ENCODE measurements at regions not wholly inside any gene's neighbourhood (a gene's known extent, or its start where the extent isn't known, plus 50 kb on each side); places are given as distances from the start of the nearest gene placed in this dataset.
"Not testable (repeated sequence)": the region's sequence is repeated elsewhere in the genome, so short reads cannot be mapped to it uniquely, and the experiment has no call there.

DNA sequence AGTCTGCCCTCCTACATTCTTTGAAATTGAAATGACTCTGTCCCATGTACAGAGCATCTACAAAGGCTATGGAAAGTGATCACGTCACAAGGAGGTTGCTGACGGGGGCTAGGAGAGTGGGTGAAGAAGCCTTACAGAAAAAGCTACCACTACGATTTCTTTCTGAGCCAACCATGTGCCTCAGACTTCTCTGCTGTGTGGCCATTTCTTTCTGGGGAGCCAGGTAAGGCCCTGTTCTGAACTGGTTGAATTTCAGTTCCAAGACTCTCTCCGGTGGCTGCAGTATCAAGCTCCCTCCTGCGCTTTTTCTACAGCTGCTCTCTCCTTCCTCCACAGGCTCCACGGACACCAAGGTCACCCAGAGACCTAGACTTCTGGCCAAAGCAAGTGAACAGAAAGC lies 112.5 kb upstream of the PRSS1 start:
- TF ChIP-seq, protein P1, sequence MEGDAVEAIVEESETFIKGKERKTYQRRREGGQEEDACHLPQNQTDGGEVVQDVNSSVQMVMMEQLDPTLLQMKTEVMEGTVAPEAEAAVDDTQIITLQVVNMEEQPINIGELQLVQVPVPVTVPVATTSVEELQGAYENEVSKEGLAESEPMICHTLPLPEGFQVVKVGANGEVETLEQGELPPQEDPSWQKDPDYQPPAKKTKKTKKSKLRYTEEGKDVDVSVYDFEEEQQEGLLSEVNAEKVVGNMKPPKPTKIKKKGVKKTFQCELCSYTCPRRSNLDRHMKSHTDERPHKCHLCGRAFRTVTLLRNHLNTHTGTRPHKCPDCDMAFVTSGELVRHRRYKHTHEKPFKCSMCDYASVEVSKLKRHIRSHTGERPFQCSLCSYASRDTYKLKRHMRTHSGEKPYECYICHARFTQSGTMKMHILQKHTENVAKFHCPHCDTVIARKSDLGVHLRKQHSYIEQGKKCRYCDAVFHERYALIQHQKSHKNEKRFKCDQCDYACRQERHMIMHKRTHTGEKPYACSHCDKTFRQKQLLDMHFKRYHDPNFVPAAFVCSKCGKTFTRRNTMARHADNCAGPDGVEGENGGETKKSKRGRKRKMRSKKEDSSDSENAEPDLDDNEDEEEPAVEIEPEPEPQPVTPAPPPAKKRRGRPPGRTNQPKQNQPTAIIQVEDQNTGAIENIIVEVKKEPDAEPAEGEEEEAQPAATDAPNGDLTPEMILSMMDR (IDR thresholded peaks at IDR 0.05) = no peak
- Histone ChIP-seq H3K36me3 (no peaks in the 10 kb centered on the region), H3K4me3 (ENCODE audit: low read depth in 1 of 2, low read length in 1 of 2) (no peak overlapping the region), H3K9me3 (no peaks in the 10 kb centered on the region), H3K4me1 (ENCODE audit: control insufficient read depth in 1 of 2, insufficient read depth in 1 of 2, low read depth in 1 of 2, low read length in 1 of 2) (no peaks in the 10 kb centered on the region), H3K27ac (no peak overlapping the region), H3K27me3 (no peaks in the 10 kb centered on the region)

DNA sequence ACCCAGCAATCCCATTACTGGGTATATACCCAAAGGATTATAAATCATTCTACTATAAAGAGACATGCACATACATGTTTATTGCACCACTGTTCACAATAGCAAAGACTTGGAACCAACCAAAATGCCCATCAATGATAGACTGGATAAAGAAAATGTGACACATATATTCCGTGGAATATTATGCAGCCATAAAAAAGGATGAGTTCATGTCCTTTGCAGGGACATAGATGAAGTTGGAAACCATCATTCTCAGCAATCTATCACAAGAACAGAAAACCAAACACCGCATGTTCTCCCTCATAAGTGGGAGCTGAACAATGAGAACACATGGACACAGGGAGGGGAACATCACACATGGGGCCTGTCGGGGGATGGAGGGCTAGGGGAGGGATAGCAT lies 113.2 kb upstream of the PRSS1 start:
- H3K36me3 ChIP-seq; H3K27me3 ChIP-seq; H3K4me3 ChIP-seq (ENCODE audit: low read depth in 1 of 2, low read length in 1 of 2); H3K9me3 ChIP-seq; H3K4me1 ChIP-seq (ENCODE audit: control insufficient read depth in 1 of 2, insufficient read depth in 1 of 2, low read depth in 1 of 2, low read length in 1 of 2); H3K27ac ChIP-seq: not testable (repeated sequence)

DNA sequence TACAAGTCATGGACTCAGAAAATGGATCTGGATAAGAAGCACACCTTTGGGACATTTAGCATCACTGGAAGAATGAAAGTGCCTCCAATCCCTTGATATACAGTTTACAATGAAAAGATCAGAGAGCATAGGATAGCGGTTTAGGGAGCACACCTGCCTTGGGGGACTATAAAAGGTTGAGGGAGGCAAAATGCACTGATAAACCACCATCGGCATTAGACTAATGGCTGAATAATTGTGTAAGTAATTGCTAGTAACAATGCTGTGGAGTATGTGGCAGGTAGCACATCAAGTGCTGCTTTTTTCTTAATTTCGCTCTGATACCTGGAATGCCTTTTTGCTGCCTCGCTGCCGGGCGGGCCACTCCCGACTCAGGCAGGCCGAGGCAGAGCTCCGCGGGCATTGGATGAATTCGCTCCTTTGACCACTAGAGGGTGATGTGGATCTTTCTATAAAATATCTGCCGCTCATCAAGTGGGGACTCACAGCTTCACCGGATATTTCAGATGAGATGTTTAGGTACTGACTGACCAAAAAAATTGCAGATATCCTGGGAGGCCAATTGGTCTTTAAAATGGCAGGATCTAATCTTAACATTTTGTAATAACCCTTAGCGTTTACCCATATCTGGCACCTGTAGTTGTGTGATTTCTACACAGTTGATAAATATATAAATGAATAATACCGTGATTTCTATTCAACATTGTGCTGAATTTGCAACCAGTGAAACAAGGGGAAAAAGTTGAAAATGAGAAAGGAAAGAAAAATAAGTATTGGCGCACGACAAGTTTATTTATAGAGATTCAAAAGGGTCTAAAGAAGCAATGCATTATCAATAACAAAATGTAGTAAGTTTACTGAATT lies 116.8 kb upstream of the PRSS1 start:
- TF ChIP-seq, protein P1 (IDR thresholded peaks at IDR 0.05) = peak; percentile 53
- Histone ChIP-seq H3K27me3 (no peaks in the 10 kb centered on the region), H3K4me1 (ENCODE audit: control insufficient read depth in 1 of 2, insufficient read depth in 1 of 2, low read depth in 1 of 2, low read length in 1 of 2) (no peaks in the 10 kb centered on the region), H3K4me3 (ENCODE audit: low read depth in 1 of 2, low read length in 1 of 2) (no peak overlapping the region), H3K36me3 (no peaks in the 10 kb centered on the region), H3K27ac (no peak overlapping the region), H3K9me3 (no peaks in the 10 kb centered on the region)

DNA sequence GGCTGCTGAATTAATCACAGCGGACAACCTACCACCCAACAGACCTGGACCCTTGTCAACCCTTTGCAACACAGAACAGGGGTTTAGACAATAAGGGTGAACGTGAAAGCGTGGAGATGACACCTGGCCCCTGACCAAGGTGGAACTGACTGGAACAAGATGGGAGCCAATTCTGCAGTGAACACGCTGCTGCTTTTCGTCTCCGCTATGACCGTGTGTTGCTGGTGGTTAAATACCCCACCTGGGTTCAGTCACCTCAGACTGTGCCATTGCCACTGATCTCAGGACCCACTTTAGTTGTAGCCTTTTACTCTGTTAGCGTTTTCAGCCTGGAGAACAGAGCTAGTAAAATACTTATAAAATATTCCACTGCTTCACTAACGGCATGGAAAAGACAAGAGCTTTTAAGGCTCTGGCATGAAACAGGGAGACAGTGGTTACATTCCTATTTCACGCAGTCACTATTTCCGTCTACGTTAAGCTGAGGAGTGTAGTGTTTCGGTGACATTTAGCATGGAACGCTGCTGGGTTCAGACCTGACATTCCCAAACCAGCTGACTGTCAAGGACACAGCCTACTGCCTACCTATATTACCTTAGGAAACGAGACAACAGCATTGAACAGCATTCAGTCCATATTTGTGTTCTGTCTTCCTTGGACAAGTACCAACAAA lies 119.5 kb upstream of the PRSS1 start:
- TF ChIP-seq, protein P1 (IDR thresholded peaks at IDR 0.05) = no peak
- no peaks in the 10 kb centered on the region for H3K9me3 ChIP-seq
- H3K36me3 ChIP-seq = no peaks in the 10 kb centered on the region
- no peaks in the 10 kb centered on the region for H3K4me1 ChIP-seq (ENCODE audit: control insufficient read depth in 1 of 2, insufficient read depth in 1 of 2, low read depth in 1 of 2, low read length in 1 of 2)
- no peak overlapping the region for H3K27ac ChIP-seq
- H3K27me3 ChIP-seq = no peaks in the 10 kb centered on the region
- no peak overlapping the region for H3K4me3 ChIP-seq (ENCODE audit: low read depth in 1 of 2, low read length in 1 of 2)

DNA sequence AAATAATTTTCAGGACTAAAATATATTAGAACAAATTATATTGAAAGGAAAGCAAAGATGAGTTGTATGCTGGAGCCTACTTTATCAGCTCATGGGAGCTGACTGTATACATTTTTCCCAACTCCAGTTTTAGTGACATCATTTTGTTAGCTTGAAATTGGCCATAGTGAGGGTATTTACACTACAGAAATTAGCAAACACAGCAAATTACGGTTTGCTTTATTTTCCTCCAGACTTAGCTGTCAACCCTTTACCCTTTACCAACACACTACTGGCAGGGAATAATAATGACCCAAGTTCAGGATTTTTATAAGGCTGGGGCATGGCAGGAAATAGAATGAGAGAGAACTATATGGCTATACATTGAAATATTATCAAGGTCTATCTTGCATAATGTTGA lies 120.3 kb upstream of the PRSS1 start:
- no peak overlapping the region for H3K27ac ChIP-seq
- no peaks in the 10 kb centered on the region for H3K9me3 ChIP-seq
- TF ChIP-seq, protein P1 (IDR thresholded peaks at IDR 0.05) = no peak
- no peaks in the 10 kb centered on the region for H3K27me3 ChIP-seq
- no peaks in the 10 kb centered on the region for H3K4me1 ChIP-seq (ENCODE audit: control insufficient read depth in 1 of 2, insufficient read depth in 1 of 2, low read depth in 1 of 2, low read length in 1 of 2)
- no peak overlapping the region for H3K4me3 ChIP-seq (ENCODE audit: low read depth in 1 of 2, low read length in 1 of 2)
- H3K36me3 ChIP-seq = no peaks in the 10 kb centered on the region

DNA sequence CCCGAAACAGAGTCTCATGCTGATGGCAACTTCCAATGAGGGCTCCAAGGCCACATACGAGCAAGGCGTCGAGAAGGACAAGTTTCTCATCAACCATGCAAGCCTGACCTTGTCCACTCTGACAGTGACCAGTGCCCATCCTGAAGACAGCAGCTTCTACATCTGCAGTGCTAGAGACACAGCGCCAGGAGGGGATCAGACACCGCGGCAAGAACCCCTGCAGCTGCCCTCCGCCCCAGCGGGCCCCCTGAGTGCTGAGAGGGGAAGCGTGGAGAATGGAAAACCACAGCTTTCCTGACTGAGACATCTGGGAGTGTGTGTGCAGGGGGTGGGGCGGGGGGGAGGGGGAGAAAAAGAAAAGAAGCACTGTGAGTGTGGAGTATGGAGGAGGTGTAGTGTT lies 122.0 kb upstream of the PRSS1 start:
- H3K27me3 ChIP-seq; H3K9me3 ChIP-seq; H3K4me1 ChIP-seq (ENCODE audit: control insufficient read depth in 1 of 2, insufficient read depth in 1 of 2, low read depth in 1 of 2, low read length in 1 of 2); H3K36me3 ChIP-seq; H3K27ac ChIP-seq; H3K4me3 ChIP-seq (ENCODE audit: low read depth in 1 of 2, low read length in 1 of 2): not testable (repeated sequence)

All from neutrophil (primary cell).